HG02678 (cell line): ENCODE measurements at regions not wholly inside any gene's neighbourhood (a gene's known extent, or its start where the extent isn't known, plus 50 kb on each side); places are given as distances from the start of the nearest gene placed in this dataset.
A peak's percentile ranks its signal among the peaks of the same experiment; 100 is the strongest.
"Not testable (repeated sequence)": the region's sequence is repeated elsewhere in the genome, so short reads cannot be mapped to it uniquely, and the experiment has no call there.

Experiments
- ATAC-seq: cut with Tn5 transposase; IDR thresholded peaks from one replicate; pipeline ENCODE4 v1.9.1; 2021; ENCODE audit warnings: mild to moderate bottlenecking, moderate library complexity; ENCODE audit not compliant: unreplicated experiment

GRCh38 chr7:131039355-131039762, 288.3 kb upstream of the MKLN1 start:
- no peak for ATAC-seq

GRCh38 chr7:131039836-131040235, 287.8 kb upstream of the MKLN1 start:
- no peak for ATAC-seq

- no peak for ATAC-seq
Measured at GRCh38 chr7:131040467-131040932, 287.2 kb upstream of the MKLN1 start.

GRCh38 chr7:131041012-131041695, 286.5 kb upstream of the MKLN1 start:
- ATAC-seq: not testable (repeated sequence)

GRCh38 chr7:131042269-131043160, 285.2 kb upstream of the MKLN1 start:
- ATAC-seq: no peak

- ATAC-seq: no peak
Measured at GRCh38 chr7:131045526-131045925, 282.1 kb upstream of the MKLN1 start.

- ATAC-seq: no peak
Measured at GRCh38 chr7:131046246-131046645, 281.4 kb upstream of the MKLN1 start.

GRCh38 chr7:131047651-131048304, 279.9 kb upstream of the MKLN1 start:
- no peak for ATAC-seq

- ATAC-seq: no peak
Measured at GRCh38 chr7:131051304-131051703, 276.4 kb upstream of the MKLN1 start.

- no peak for ATAC-seq
Measured at GRCh38 chr7:131052285-131052904, 275.3 kb upstream of the MKLN1 start.

GRCh38 chr7:131056007-131056406, 271.7 kb upstream of the MKLN1 start:
- ATAC-seq: no peak

GRCh38 chr7:131057015-131057793, 270.5 kb upstream of the MKLN1 start:
- ATAC-seq: peak; percentile 74

GRCh38 chr7:131057794-131058070, 269.9 kb upstream of the MKLN1 start:
- peak; percentile 34 for ATAC-seq

GRCh38 chr7:131058561-131059288, 269.0 kb upstream of the MKLN1 start:
- ATAC-seq: not testable (repeated sequence)

GRCh38 chr7:131059401-131059800, 268.3 kb upstream of the MKLN1 start:
- ATAC-seq: not testable (repeated sequence)

- no peak for ATAC-seq
Measured at GRCh38 chr7:131061158-131061557, 266.5 kb upstream of the MKLN1 start.

- no peak for ATAC-seq
Measured at GRCh38 chr7:131061818-131062217, 265.9 kb upstream of the MKLN1 start.

GRCh38 chr7:131066635-131067034, 261.0 kb upstream of the MKLN1 start:
- no peak for ATAC-seq

GRCh38 chr7:131067220-131067619, 260.5 kb upstream of the MKLN1 start:
- ATAC-seq: no peak

- ATAC-seq: no peak
Measured at GRCh38 chr7:131068604-131069021, 259.1 kb upstream of the MKLN1 start.
